ENCODE measurements at regions not wholly inside any gene's neighbourhood (a gene's known extent, or its start where the extent isn't known, plus 50 kb on each side); places are given as distances from the start of the nearest gene placed in this dataset.

GRCh38 chr3:171972871-171973348 lies 66.5 kb upstream of the FNDC3B start:
- TF ChIP-seq CTCF (IDR thresholded peaks at IDR 0.05; ENCODE audit: low read length, missing control alignments) = no peak
- DNase-seq (ENCODE audit: low read depth) = peak; percentile 45
- no peak overlapping the region for H3K4me3 ChIP-seq (replicated peaks; ENCODE audit: low read depth, low read length)

- DNase-seq (ENCODE audit: low read depth) = peak; percentile 89
- no peak for TF ChIP-seq CTCF (IDR thresholded peaks at IDR 0.05; ENCODE audit: low read length, missing control alignments)
- H3K4me3 ChIP-seq (replicated peaks; ENCODE audit: low read depth, low read length) = no peak overlapping the region
Measured at GRCh38 chr3:171974986-171975837, 64.2 kb upstream of the FNDC3B start.

GRCh38 chr3:171976526-171976925 lies 62.9 kb upstream of the FNDC3B start:
- peak; percentile 42 for DNase-seq (ENCODE audit: low read depth)
- no peak overlapping the region for H3K4me3 ChIP-seq (replicated peaks; ENCODE audit: low read depth, low read length)

GRCh38 chr3:171977441-171977840 lies 61.9 kb upstream of the FNDC3B start:
- H3K4me3 ChIP-seq (replicated peaks; ENCODE audit: low read depth, low read length) = no peak overlapping the region
- no peak for DNase-seq (ENCODE audit: low read depth)
- TF ChIP-seq CTCF (IDR thresholded peaks at IDR 0.05; ENCODE audit: low read length, missing control alignments) = no peak

More at GRCh38 chr3:171976526-171976925, 62.9 kb upstream of the FNDC3B start:
- no peak for TF ChIP-seq CTCF (IDR thresholded peaks at IDR 0.05; ENCODE audit: low read length, missing control alignments)

GRCh38 chr3:171977860-171978259 lies 61.5 kb upstream of the FNDC3B start:
- TF ChIP-seq CTCF (IDR thresholded peaks at IDR 0.05; ENCODE audit: low read length, missing control alignments) = no peak
- no peak overlapping the region for H3K4me3 ChIP-seq (replicated peaks; ENCODE audit: low read depth, low read length)
- DNase-seq (ENCODE audit: low read depth) = peak; percentile 47

- H3K4me3 ChIP-seq (replicated peaks; ENCODE audit: low read depth, low read length) = no peak overlapping the region
Measured at GRCh38 chr3:171978390-171978789, 61.0 kb upstream of the FNDC3B start.

More at GRCh38 chr3:171978390-171978789, 61.0 kb upstream of the FNDC3B start:
- TF ChIP-seq CTCF (IDR thresholded peaks at IDR 0.05; ENCODE audit: low read length, missing control alignments) = no peak
- no peak for DNase-seq (ENCODE audit: low read depth)
